GM19467 (cell line): ENCODE measurements at regions not wholly inside any gene's neighbourhood (a gene's known extent, or its start where the extent isn't known, plus 50 kb on each side); places are given as distances from the start of the nearest gene placed in this dataset.

ENCODE experiments used
- ATAC-seq: cut with Tn5 transposase; IDR thresholded peaks from one replicate; pipeline ENCODE4 v1.9.1; 2021; ENCODE audit warnings: mild to moderate bottlenecking, moderate library complexity; ENCODE audit not compliant: unreplicated experiment

- no peak for ATAC-seq
These were observed 312.2 kb upstream of the MAF start for GRCh38 chr16:79912592-79913310.

DNA sequence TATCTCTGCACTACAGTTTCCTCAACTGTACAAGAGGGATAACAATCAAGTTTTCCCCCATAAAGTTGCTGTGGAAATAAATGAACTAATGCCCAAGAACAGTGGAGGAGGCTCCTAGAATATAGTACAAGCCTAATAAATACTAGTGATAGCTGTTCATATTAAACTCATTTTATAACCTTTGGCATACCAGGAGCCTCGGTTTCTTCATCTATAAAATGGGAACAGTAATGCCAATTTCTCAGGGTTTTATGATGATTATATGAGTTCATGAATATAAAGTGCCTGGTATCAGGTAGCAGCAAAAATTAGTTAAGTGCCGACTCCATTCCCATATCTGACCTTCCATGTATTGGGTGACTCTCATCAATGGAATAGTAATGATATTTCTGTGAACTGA lies 311.1 kb upstream of the MAF start:
- ATAC-seq, result no peak

DNA sequence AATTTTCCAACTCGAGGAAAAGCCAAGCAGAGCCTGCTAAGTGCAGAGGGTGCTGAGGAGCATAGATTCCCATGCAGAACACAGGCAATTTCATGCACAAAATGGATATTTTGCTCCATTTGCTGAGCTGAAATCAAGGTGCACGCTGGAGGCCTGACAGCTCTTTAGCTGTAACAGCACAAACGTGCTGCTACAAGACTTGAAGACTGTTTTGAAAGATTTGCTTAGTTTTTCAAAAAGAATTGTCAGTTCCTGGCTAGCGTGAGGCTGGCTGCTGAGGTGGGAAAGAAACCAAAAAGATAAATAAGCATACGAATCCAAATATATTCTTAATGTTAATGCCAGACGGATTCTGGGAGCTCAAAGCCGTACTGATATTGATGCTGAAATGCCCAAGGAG lies 309.0 kb upstream of the MAF start:
- ATAC-seq, result no peak

DNA sequence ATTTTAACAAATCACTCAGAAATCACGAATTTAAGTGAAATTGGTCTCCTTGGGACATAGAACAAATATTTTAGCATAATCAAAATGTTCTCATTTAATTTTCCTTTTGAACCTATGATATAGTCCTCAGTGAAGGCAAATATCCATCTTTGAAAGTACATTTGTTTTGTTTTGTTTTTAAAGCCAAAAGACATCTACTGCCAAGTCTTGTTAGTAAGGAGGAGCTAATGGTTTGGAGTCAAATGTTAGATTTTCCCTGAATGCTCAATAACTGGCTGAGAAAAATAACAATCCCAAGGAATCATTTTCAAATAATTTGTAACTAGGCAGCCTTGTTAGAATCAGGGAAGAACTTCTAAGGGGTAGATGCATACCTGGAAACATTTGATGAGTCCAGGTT lies 302.9 kb upstream of the MAF start:
- no peak for ATAC-seq

DNA sequence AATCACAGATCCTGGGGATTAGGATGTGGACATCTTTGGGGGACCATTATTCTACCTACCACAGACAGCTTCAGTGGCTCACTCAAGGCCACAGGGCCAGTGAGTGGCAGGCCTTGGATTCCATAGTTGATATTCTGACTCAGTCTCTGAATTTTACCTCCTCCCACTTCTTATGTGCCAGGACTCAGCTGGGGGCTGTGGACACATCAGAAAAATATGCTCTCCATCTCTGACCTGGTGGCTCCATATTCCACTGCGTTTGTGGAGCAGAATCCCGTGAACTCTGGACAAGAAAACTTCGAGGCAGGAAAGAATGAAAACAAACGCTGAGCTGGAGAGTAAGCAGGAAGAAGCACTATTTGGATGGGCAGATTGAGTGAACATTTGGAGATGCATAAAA lies 301.8 kb upstream of the MAF start:
- no peak for ATAC-seq

DNA sequence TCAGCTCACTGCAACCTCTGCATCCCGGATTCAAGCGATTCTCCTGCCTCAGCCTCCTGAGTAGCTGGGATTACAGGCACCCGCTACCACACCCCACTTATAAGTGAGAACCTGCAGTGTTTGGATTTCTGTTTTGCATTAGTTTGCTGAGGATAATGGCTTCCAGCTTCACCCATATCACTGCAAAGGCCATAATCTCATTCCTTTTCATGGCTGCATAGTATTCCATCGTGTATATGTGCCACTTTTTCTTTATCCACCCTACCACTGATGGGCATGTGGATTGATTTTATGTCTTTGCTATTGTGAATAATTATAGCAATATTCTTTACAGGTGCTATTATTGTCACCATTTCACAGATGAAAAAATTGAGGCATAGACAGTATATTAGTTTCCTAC lies 301.0 kb upstream of the MAF start:
- ATAC-seq, result no peak

GRCh38 chr16:79899716-79900115 lies 299.2 kb upstream of the MAF start:
- no peak for ATAC-seq

DNA sequence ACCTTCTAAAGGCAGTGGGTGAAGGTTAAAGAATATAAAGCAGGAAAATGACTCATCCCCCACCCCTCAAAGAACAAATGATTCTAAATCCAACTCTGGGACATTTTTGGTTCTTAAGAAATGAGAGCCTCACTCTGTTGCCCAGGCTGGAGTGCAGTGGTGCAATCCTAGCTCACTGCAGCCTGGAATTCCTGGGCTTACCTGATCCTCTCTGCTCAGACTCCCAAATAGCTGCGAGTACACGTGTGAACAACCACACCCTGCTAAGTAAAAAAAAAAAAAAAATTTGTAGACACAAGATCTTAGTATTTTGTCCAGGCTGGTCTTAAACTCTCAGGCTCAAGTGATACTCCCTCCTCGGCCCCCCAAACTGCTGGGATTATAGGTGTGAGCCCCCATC lies 298.8 kb upstream of the MAF start:
- no peak for ATAC-seq

GRCh38 chr16:79898703-79899102 lies 298.2 kb upstream of the MAF start:
- no peak for ATAC-seq

DNA sequence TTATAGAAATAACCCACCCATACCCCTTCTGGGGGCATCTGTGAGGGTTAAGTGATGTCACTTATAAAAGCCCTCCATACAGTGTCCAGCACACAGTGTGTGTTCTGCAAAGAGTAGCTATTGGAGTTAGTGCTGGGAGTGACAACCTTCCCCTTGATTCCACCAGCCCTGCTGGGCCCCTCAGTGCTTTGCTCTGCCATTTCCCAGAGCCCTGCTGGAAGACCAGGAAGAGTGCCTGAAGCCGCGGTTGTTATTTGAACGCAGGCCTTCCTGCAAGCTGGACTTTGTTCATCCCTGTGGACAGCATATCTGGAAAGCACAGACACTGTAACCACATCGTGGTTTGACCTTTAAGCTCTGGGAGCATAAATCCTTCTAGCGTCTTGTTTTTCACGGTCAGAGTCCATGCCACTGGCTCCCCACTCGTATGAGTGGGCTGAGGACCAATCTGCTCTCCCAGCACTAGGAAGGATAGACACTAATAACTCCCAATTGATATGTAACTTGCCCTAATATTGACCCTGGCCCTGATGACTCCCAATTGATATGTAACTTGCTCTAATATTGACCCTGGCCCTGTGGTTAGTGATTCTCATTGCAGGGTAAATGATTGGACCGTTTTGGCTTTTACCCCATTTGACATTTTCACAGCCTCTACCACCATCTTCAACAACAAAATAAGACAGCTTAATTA lies 297.1 kb upstream of the MAF start:
- no peak for ATAC-seq

GRCh38 chr16:79897104-79897452 lies 296.5 kb upstream of the MAF start:
- ATAC-seq, result no peak

GRCh38 chr16:79895917-79896203 lies 295.3 kb upstream of the MAF start:
- ATAC-seq, result no peak

GRCh38 chr16:79895053-79895916 lies 294.7 kb upstream of the MAF start:
- no peak for ATAC-seq

DNA sequence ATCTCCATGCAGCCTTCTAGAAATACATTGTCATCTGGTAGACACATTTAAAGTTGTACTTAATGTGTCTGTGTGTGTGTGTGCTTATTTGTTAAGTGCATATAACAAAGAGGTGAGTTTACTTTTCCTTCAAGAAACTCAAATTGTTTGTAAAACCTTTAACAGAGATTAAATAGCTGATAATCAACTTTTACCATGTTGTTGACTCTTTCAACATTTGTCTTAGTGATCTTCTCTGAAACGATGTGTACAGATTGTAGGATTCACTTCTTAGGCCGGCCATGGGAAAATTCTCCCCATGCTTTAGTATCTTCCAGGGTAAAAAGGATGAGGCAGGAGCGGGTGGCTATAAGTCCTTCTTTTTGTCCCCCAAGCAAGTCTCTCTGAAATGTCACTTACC lies 292.9 kb upstream of the MAF start:
- no peak for ATAC-seq

GRCh38 chr16:79892278-79892677 lies 291.7 kb upstream of the MAF start:
- no peak for ATAC-seq

DNA sequence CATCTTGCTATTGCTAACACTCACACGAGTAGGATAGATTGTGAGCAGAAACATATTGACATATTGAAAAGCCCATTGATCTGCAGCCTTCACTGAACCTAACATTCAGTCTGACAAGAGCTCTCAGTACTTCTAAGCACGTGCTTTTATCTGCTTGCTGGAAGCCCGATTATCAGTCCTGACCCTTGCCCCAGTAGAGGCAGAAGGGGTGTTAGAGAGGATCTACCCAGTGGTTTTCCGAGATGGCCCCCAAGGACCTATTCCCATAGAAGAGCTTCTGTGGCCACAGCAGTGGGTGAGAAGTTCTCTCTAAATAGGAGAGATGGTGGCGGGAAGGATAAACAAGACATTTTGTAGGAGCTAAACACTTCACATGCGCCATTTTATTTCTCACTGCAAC lies 290.9 kb upstream of the MAF start:
- ATAC-seq, result no peak

DNA sequence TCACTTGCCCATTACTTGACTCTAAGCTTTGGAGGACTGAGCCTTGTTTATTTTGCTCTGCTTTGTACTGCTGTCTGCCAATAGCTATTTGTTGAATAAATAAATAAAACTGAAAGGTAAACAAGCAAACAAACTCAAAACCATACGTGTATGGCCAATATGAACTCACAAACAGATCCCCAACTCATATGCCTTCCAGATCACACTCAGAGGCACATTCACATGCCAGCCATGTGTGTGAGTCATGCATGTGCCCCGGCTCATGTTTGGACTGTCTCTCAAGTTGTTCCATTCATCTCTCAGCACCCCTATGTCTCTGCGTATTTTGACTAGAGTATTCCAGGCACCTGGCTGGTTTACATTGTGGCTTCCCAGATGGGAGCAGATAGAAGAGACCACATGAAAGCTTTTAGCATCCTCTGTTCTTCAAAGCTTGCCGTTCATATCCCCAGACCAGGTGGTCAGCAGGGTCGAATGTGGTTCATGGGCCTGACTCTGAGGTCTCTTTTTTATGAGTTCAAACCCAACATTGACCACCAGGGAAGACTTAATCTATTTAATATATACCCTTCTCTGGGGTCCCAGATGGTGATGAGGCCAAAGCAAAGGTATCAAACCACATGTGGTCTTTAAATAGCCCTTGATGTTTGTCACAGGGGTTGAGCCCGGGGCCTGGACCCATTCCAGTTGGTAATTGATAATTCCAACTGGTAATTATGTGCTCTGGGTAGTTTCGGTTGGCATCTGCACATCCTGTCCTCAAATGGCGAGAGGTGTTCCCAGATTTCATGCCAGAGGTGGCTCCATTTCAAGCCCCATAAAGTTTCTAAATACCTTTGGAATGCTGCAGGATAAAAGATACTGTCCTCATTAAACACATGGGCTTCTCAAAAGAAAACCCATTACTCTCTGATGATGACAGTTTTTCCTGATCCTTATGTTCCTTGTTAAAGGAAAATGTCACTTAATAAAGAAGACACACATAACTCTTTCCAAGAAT lies 287.3 kb upstream of the MAF start:
- no peak for ATAC-seq

DNA sequence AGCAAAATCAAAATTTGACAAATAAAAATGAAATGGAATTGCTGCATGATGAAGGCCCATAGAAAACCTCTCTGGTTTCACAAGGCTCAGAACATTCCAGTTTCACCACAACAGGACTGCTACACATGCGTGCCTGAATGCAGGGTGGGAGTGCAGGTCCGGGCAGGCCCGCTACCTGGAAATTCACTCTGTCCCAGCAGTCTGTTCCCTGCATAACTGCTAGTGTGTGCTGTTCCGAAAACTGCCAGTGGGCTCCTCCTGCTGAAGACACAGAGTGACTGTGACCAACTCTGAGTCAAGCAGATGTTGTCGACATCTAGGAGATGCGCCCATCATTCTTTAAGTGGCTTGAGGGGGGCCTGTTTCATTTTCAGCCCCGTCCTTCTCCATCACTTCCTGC lies 284.8 kb upstream of the MAF start:
- ATAC-seq, result no peak

DNA sequence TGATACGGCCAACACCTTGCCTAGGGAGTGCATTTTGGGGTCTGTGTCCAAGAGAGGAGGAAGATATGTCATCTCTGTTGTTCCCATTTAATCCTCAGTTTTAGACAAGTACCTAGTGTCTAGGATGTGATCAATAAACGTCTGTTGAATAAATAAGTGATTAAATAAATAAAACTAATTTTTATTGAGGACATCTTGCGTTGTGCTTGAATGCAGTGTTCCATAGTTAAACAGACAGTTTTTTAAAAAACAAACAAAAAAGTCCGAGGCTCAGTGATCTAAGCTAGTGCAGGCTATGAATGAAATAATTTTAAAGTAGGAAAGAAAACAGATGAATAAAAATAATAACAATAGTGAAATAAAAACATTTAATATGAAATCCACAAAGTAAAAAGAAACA lies 283.0 kb upstream of the MAF start:
- no peak for ATAC-seq

- ATAC-seq, result no peak
These were observed 281.9 kb upstream of the MAF start for GRCh38 chr16:79882340-79883005.
